Stimulated activated memory B cell treated with anti-CD40 and anti-IgM and Interleukin-4, amounts not matched to agents 10 μg/mL and 1 μg/mL and 100 μg/mL, for 72 hours (primary cell): ENCODE measurements at regions not wholly inside any gene's neighbourhood (a gene's known extent, or its start where the extent isn't known, plus 50 kb on each side); places are given as distances from the start of the nearest gene placed in this dataset.

Experiments used
- ATAC-seq: fragments of 150-1000 bp; cut with Tn5 transposase; 2 replicates; pipeline ENCODE4 v1.10.0; 2021
- H3K27ac Mint-ChIP-seq: one replicate; pipeline ENCODE4 v1.8.0; 2022; ENCODE audit warnings: mild to moderate bottlenecking, mixed read lengths
- H3K27me3 Mint-ChIP-seq: one replicate; pipeline ENCODE4 v1.8.0; 2022; ENCODE audit warnings: mixed read lengths
- H3K36me3 Mint-ChIP-seq: one replicate; pipeline ENCODE4 v1.8.0; 2022; ENCODE audit warnings: mixed read lengths
- H3K4me1 Mint-ChIP-seq: one replicate; pipeline ENCODE4 v1.8.0; 2022; ENCODE audit warnings: mixed read lengths
- H3K4me3 Mint-ChIP-seq: one replicate; pipeline ENCODE4 v1.8.0; 2022; ENCODE audit warnings: mild to moderate bottlenecking, moderate library complexity, mixed read lengths
- H3K9me3 Mint-ChIP-seq: one replicate; pipeline ENCODE4 v1.8.0; 2022; ENCODE audit warnings: mixed read lengths

- Mint-ChIP-seq H3K4me3 (no peak overlapping the region), H3K27ac (no peak overlapping the region), H3K9me3 (peaks cover 2% of the 10 kb centered on the region), H3K27me3 (no peaks in the 10 kb centered on the region), H3K36me3 (no peaks in the 10 kb centered on the region), H3K4me1 (no peaks in the 10 kb centered on the region)
- ATAC-seq, result no peak
Measured at GRCh38 chr17:63095879-63096278, 129.8 kb downstream of the TANC2 start.

GRCh38 chr17:63096426-63096825 is 130.4 kb downstream of the TANC2 start:
- no peak for ATAC-seq
- peaks cover 2% of the 10 kb centered on the region for H3K9me3 Mint-ChIP-seq
- H3K36me3 Mint-ChIP-seq, result peaks cover 1% of the 10 kb centered on the region
- no peak overlapping the region for H3K4me3 Mint-ChIP-seq
- H3K27me3 Mint-ChIP-seq, result no peaks in the 10 kb centered on the region
- no peak overlapping the region for H3K27ac Mint-ChIP-seq
- no peaks in the 10 kb centered on the region for H3K4me1 Mint-ChIP-seq

GRCh38 chr17:63099425-63099824 is 133.4 kb downstream of the TANC2 start:
- no peaks in the 10 kb centered on the region for H3K4me1 Mint-ChIP-seq
- H3K9me3 Mint-ChIP-seq, result no peaks in the 10 kb centered on the region

GRCh38 chr17:63102034-63102433 is 136.0 kb downstream of the TANC2 start:
- ATAC-seq, result no peak
- Mint-ChIP-seq H3K27ac (no peak overlapping the region), H3K9me3 (no peaks in the 10 kb centered on the region), H3K4me1 (no peaks in the 10 kb centered on the region), H3K4me3 (no peak overlapping the region), H3K27me3 (no peaks in the 10 kb centered on the region), H3K36me3 (peaks cover 6% of the 10 kb centered on the region)

More at GRCh38 chr17:63099425-63099824, 133.4 kb downstream of the TANC2 start:
- ATAC-seq, result no peak
- H3K36me3 Mint-ChIP-seq, result peaks cover 6% of the 10 kb centered on the region
- H3K4me3 Mint-ChIP-seq, result no peak overlapping the region
- no peak overlapping the region for H3K27ac Mint-ChIP-seq
- no peaks in the 10 kb centered on the region for H3K27me3 Mint-ChIP-seq

GRCh38 chr17:63106050-63106449 is 140.0 kb downstream of the TANC2 start:
- ATAC-seq, result no peak
- Mint-ChIP-seq H3K4me1 (no peaks in the 10 kb centered on the region), H3K4me3 (no peak overlapping the region)

GRCh38 chr17:63109661-63110060 is 143.6 kb downstream of the TANC2 start:
- H3K27ac Mint-ChIP-seq, result no peak overlapping the region
- ATAC-seq, result no peak
- H3K27me3 Mint-ChIP-seq, result no peaks in the 10 kb centered on the region
- no peaks in the 10 kb centered on the region for H3K36me3 Mint-ChIP-seq
- no peak overlapping the region for H3K4me3 Mint-ChIP-seq
- no peaks in the 10 kb centered on the region for H3K9me3 Mint-ChIP-seq
- no peaks in the 10 kb centered on the region for H3K4me1 Mint-ChIP-seq

More at GRCh38 chr17:63106050-63106449, 140.0 kb downstream of the TANC2 start:
- Mint-ChIP-seq H3K27ac (no peak overlapping the region), H3K27me3 (no peaks in the 10 kb centered on the region), H3K9me3 (no peaks in the 10 kb centered on the region), H3K36me3 (peaks cover 6% of the 10 kb centered on the region)

- no peak overlapping the region for H3K27ac Mint-ChIP-seq
Measured at GRCh38 chr17:63113167-63113566, 147.1 kb downstream of the TANC2 start.

GRCh38 chr17:63116228-63116627 is 150.2 kb downstream of the TANC2 start:
- Mint-ChIP-seq H3K9me3 (no peaks in the 10 kb centered on the region), H3K27me3 (no peaks in the 10 kb centered on the region), H3K4me3 (no peak overlapping the region), H3K4me1 (no peaks in the 10 kb centered on the region), H3K27ac (no peak overlapping the region), H3K36me3 (no peaks in the 10 kb centered on the region)
- no peak for ATAC-seq

More at GRCh38 chr17:63113167-63113566, 147.1 kb downstream of the TANC2 start:
- no peak for ATAC-seq
- Mint-ChIP-seq H3K4me3 (no peak overlapping the region), H3K36me3 (no peaks in the 10 kb centered on the region), H3K9me3 (no peaks in the 10 kb centered on the region), H3K4me1 (no peaks in the 10 kb centered on the region), H3K27me3 (no peaks in the 10 kb centered on the region)

- Mint-ChIP-seq H3K27ac (no peak overlapping the region), H3K36me3 (no peaks in the 10 kb centered on the region)
Measured at GRCh38 chr17:63116967-63117830, 151.2 kb downstream of the TANC2 start.

GRCh38 chr17:63120406-63120805 is 154.4 kb downstream of the TANC2 start:
- peaks cover 9% of the 10 kb centered on the region for H3K27me3 Mint-ChIP-seq
- H3K27ac Mint-ChIP-seq, result no peak overlapping the region
- H3K36me3 Mint-ChIP-seq, result no peaks in the 10 kb centered on the region
- H3K9me3 Mint-ChIP-seq, result no peaks in the 10 kb centered on the region
- no peak for ATAC-seq
- no peak overlapping the region for H3K4me3 Mint-ChIP-seq
- no peaks in the 10 kb centered on the region for H3K4me1 Mint-ChIP-seq

More at GRCh38 chr17:63116967-63117830, 151.2 kb downstream of the TANC2 start:
- Mint-ChIP-seq H3K4me1 (no peaks in the 10 kb centered on the region), H3K27me3 (no peaks in the 10 kb centered on the region), H3K4me3 (no peak overlapping the region), H3K9me3 (no peaks in the 10 kb centered on the region)
- ATAC-seq, result no peak

- H3K27ac Mint-ChIP-seq, result no peak overlapping the region
Measured at GRCh38 chr17:63124536-63124935, 158.5 kb downstream of the TANC2 start.

GRCh38 chr17:63124958-63125357 is 158.9 kb downstream of the TANC2 start:
- H3K27ac Mint-ChIP-seq, result no peak overlapping the region
- H3K4me1 Mint-ChIP-seq, result no peaks in the 10 kb centered on the region
- ATAC-seq, result no peak
- no peaks in the 10 kb centered on the region for H3K36me3 Mint-ChIP-seq
- no peak overlapping the region for H3K4me3 Mint-ChIP-seq
- peaks cover 9% of the 10 kb centered on the region for H3K27me3 Mint-ChIP-seq
- no peaks in the 10 kb centered on the region for H3K9me3 Mint-ChIP-seq

More at GRCh38 chr17:63124536-63124935, 158.5 kb downstream of the TANC2 start:
- no peak for ATAC-seq
- no peaks in the 10 kb centered on the region for H3K4me1 Mint-ChIP-seq
- no peaks in the 10 kb centered on the region for H3K9me3 Mint-ChIP-seq
- H3K36me3 Mint-ChIP-seq, result no peaks in the 10 kb centered on the region
- no peak overlapping the region for H3K4me3 Mint-ChIP-seq
- peaks cover 9% of the 10 kb centered on the region for H3K27me3 Mint-ChIP-seq

- no peak overlapping the region for H3K4me3 Mint-ChIP-seq
- H3K36me3 Mint-ChIP-seq, result no peaks in the 10 kb centered on the region
- ATAC-seq, result no peak
- no peaks in the 10 kb centered on the region for H3K4me1 Mint-ChIP-seq
- H3K9me3 Mint-ChIP-seq, result no peaks in the 10 kb centered on the region
- peaks cover 9% of the 10 kb centered on the region for H3K27me3 Mint-ChIP-seq
- no peak overlapping the region for H3K27ac Mint-ChIP-seq
Measured at GRCh38 chr17:63125987-63126386, 160.0 kb downstream of the TANC2 start.

GRCh38 chr17:63126607-63127006 is 160.6 kb downstream of the TANC2 start:
- Mint-ChIP-seq H3K27me3 (peaks cover 9% of the 10 kb centered on the region), H3K36me3 (no peaks in the 10 kb centered on the region), H3K9me3 (no peaks in the 10 kb centered on the region), H3K4me1 (no peaks in the 10 kb centered on the region), H3K4me3 (no peak overlapping the region), H3K27ac (no peak overlapping the region)
- ATAC-seq, result no peak

GRCh38 chr17:63132459-63132911 is 166.4 kb downstream of the TANC2 start:
- no peaks in the 10 kb centered on the region for H3K9me3 Mint-ChIP-seq
- no peak overlapping the region for H3K4me3 Mint-ChIP-seq
- H3K4me1 Mint-ChIP-seq, result no peaks in the 10 kb centered on the region
- no peak overlapping the region for H3K27ac Mint-ChIP-seq
- H3K36me3 Mint-ChIP-seq, result no peaks in the 10 kb centered on the region
- no peak for ATAC-seq
- H3K27me3 Mint-ChIP-seq, result no peaks in the 10 kb centered on the region

GRCh38 chr17:63133491-63133890 is 167.5 kb downstream of the TANC2 start:
- Mint-ChIP-seq H3K4me1 (peaks cover 4% of the 10 kb centered on the region), H3K9me3 (no peaks in the 10 kb centered on the region), H3K4me3 (no peak overlapping the region), H3K27me3 (no peaks in the 10 kb centered on the region), H3K27ac (no peak overlapping the region), H3K36me3 (no peaks in the 10 kb centered on the region)
- no peak for ATAC-seq
